ENCODE measurements at regions not wholly inside any gene's neighbourhood (a gene's known extent, or its start where the extent isn't known, plus 50 kb on each side); places are given as distances from the start of the nearest gene placed in this dataset.
"Not testable (repeated sequence)": the region's sequence is repeated elsewhere in the genome, so short reads cannot be mapped to it uniquely, and the experiment has no call there.

DNA sequence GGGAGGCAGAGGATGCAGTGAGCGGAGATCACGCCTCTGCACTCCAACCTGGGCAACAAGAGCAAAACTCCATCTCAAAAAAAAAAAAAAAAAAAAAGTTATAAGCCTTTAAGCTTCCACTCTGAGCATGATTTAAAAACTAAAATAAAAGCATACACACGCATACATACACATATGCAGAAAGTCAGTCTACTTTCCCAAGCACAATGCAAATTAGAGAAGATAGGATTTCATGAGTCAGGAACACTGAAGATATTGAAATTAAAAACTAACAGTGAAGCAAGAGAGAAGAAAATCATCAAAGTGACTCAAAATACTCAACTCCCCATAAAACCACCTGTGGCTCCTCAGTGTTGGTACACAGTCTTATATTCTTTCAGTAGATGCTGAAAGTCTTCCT lies 1009.5 kb upstream of the WWC1 start:
- no peaks in the 10 kb centered on the region for H3K36me3 ChIP-seq (ENCODE audit: control insufficient read depth, insufficient read depth, low read length)
- 100% methylated on average over 1 of the region's 3 CpGs for WGBS (ENCODE audit: insufficient coverage, low lambda C conversion rate)
- peaks cover 2% of the 10 kb centered on the region for H3K9me3 ChIP-seq (ENCODE audit: control insufficient read depth, low read depth, low read length)
- no peak for DNase-seq
- no peak overlapping the region for H3K4me3 ChIP-seq (ENCODE audit: low read length)
- H3K4me1 ChIP-seq (ENCODE audit: control insufficient read depth, insufficient read depth, low read length), result no peaks in the 10 kb centered on the region
- no peaks in the 10 kb centered on the region for H3K27me3 ChIP-seq (ENCODE audit: control insufficient read depth, insufficient read depth, low read length)
- H3K27ac ChIP-seq (ENCODE audit: low read length), result no peak overlapping the region

DNA sequence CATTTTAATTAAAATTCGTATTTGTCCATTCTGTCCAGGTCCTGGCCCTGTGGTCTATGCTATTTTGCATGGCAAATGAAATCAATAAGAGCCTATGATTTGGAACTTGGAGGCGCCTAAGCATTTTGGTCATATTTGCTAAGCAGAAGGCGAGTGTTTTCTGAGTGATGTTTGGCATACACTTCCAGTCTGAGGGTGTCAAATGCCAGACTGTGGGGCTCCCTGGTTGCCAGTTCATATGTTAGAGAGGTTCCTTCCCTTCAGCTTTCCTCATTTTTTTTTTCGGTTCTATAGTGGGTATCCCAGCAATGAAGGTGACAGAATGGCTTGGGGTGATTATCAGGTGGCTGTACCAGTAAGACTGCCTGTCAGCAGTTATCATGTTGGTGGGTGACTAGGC lies 1007.8 kb upstream of the WWC1 start:
- H3K4me3 ChIP-seq (ENCODE audit: low read length), result no peak overlapping the region
- no peak overlapping the region for H3K27ac ChIP-seq (ENCODE audit: low read length)
- H3K36me3 ChIP-seq (ENCODE audit: control insufficient read depth, insufficient read depth, low read length), result no peaks in the 10 kb centered on the region
- H3K27me3 ChIP-seq (ENCODE audit: control insufficient read depth, insufficient read depth, low read length), result no peaks in the 10 kb centered on the region
- WGBS (ENCODE audit: insufficient coverage, low lambda C conversion rate), result no CpG with 5 or more reads among the region's 4 CpGs
- no peak for DNase-seq
- H3K4me1 ChIP-seq (ENCODE audit: control insufficient read depth, insufficient read depth, low read length), result no peaks in the 10 kb centered on the region
- H3K9me3 ChIP-seq (ENCODE audit: control insufficient read depth, low read depth, low read length), result peaks cover 2% of the 10 kb centered on the region

DNA sequence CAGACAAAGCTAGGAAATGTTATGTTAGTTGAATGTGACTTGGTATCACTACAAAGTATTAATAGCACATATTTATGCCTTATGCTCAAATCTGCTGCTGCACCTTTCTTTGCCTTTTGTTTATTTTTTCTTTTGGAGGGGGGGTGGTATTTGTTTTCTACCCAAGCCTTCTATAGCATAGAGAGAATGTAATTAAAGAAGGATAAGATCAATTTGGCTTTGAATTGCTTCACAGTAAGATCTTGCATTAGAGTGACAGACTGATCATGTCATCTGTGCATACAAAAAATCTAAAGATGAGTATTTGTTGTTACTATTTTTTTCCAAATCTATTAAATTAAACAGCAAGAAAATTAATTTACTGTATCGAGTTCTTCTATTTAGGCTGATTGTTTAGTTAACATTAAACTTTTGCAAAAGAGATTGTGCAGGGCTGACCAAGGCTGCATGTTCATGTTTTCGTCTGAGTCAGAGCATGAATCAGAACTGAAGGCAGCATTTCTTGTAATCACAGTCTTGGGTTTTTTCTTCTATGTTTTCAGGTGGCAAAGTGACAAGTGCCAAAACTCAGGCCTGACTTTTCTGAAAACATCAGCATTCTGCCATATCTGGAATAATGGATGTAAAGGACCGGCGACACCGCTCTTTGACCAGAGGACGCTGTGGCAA lies 1007.1 kb upstream of the WWC1 start:
- Histone ChIP-seq H3K4me1 (ENCODE audit: control insufficient read depth, insufficient read depth, low read length) (no peaks in the 10 kb centered on the region), H3K27me3 (ENCODE audit: control insufficient read depth, insufficient read depth, low read length) (no peaks in the 10 kb centered on the region), H3K4me3 (ENCODE audit: low read length) (no peak overlapping the region), H3K27ac (ENCODE audit: low read length) (no peak overlapping the region), H3K36me3 (ENCODE audit: control insufficient read depth, insufficient read depth, low read length) (no peaks in the 10 kb centered on the region), H3K9me3 (ENCODE audit: control insufficient read depth, low read depth, low read length) (peaks cover under 1% of the 10 kb centered on the region)
- 100% methylated on average over 1 of the region's 6 CpGs for WGBS (ENCODE audit: insufficient coverage, low lambda C conversion rate)
- DNase-seq, result no peak

- Histone ChIP-seq H3K9me3 (ENCODE audit: control insufficient read depth, low read depth, low read length) (no peaks in the 10 kb centered on the region), H3K36me3 (ENCODE audit: control insufficient read depth, insufficient read depth, low read length) (no peaks in the 10 kb centered on the region), H3K4me1 (ENCODE audit: control insufficient read depth, insufficient read depth, low read length) (no peaks in the 10 kb centered on the region), H3K27me3 (ENCODE audit: control insufficient read depth, insufficient read depth, low read length) (no peaks in the 10 kb centered on the region), H3K4me3 (ENCODE audit: low read length) (no peak overlapping the region), H3K27ac (ENCODE audit: low read length) (no peak overlapping the region)
- no CpG with 5 or more reads among the region's 5 CpGs for WGBS (ENCODE audit: insufficient coverage, low lambda C conversion rate)
- DNase-seq, result no peak
Observed at GRCh38 chr5:167285591-167285990, 1005.9 kb upstream of the WWC1 start.

GRCh38 chr5:167286891-167287290 lies 1004.6 kb upstream of the WWC1 start:
- Histone ChIP-seq H3K4me3 (ENCODE audit: low read length) (no peak overlapping the region), H3K4me1 (ENCODE audit: control insufficient read depth, insufficient read depth, low read length) (no peaks in the 10 kb centered on the region), H3K9me3 (ENCODE audit: control insufficient read depth, low read depth, low read length) (no peaks in the 10 kb centered on the region), H3K36me3 (ENCODE audit: control insufficient read depth, insufficient read depth, low read length) (no peaks in the 10 kb centered on the region), H3K27me3 (ENCODE audit: control insufficient read depth, insufficient read depth, low read length) (no peaks in the 10 kb centered on the region), H3K27ac (ENCODE audit: low read length) (no peak overlapping the region)
- WGBS (ENCODE audit: insufficient coverage, low lambda C conversion rate), result no CpG with 5 or more reads among the region's 1 CpG
- no peak for DNase-seq

DNA sequence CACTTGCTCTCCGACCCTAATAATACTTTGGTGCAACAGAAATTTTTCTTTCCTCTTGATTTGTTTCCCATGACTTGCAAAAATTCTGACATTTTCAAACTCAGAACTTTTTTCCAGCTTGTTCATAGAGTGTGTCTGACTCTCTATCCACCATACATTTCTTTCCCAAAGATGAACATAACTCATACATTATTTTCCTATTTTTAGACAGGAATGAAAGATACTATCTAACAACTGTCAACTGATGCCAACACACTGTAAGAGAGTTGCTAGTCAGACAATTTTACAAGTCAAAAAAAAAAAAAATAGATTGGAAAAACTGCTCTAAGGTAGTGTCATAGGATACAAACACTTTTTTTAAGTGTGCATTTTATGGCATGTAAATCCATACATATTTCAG lies 1001.0 kb upstream of the WWC1 start:
- H3K27me3 ChIP-seq (ENCODE audit: control insufficient read depth, insufficient read depth, low read length), result no peaks in the 10 kb centered on the region
- no peaks in the 10 kb centered on the region for H3K4me1 ChIP-seq (ENCODE audit: control insufficient read depth, insufficient read depth, low read length)
- no peak overlapping the region for H3K27ac ChIP-seq (ENCODE audit: low read length)
- no peak for DNase-seq
- 67% methylated on average over 1 of the region's 1 CpG for WGBS (ENCODE audit: insufficient coverage, low lambda C conversion rate)
- no peaks in the 10 kb centered on the region for H3K9me3 ChIP-seq (ENCODE audit: control insufficient read depth, low read depth, low read length)
- H3K4me3 ChIP-seq (ENCODE audit: low read length), result no peak overlapping the region
- H3K36me3 ChIP-seq (ENCODE audit: control insufficient read depth, insufficient read depth, low read length), result no peaks in the 10 kb centered on the region

DNA sequence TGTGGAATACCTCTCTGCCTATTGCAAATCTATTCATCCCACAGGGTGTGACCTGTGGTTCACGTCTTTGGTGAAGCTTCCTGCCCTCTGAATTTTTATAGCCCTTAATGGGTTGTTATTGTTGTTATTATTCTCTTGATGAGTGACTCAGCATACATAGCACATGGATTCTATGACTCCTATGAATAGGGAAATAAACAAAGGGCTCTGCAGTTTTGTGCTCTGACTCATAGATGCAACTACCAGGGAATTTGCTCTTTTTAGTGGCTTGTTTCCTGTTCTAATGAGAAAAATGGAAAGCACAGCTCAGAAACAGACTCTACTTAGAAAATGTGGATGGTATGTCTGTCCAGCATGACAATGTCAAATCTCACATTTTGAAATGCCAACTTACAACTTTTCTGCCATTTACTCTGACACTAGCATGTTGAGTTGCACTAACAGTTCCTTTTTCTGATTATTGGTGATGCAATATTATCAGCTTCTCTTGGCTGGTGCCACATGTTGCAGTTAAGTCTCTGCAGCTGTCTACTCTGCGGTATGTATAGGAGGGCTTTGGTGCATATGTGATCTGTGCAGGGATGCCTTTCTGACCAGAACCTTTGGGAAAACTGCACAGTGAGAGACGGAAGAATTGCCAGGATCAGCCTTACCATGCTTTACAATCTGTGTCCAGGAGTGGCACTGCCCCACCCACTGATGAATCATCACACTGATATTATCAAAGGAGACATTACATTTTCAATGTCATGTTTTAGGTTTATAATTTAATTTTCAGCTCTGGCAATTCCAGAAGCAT lies 996.4 kb upstream of the WWC1 start:
- no peaks in the 10 kb centered on the region for H3K4me1 ChIP-seq (ENCODE audit: control insufficient read depth, insufficient read depth, low read length)
- peak; percentile 4 to 5 for DNase-seq
- 20% methylated on average over 1 of the region's 3 CpGs for WGBS (ENCODE audit: insufficient coverage, low lambda C conversion rate)

DNA sequence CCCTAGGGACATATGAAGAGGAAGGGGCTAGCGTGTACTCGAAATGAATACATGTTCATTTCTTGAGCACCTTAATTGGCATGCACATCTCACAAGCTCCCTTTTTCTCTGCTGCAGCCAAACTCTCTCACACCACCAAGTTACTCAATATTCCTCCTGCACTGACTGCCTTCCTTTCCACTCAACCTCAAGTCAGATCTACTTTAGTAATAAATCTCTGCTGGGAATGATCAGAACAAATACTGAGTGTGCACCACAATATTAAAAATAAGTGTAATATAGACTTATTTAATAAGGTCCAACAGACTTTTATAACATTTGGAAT lies 995.8 kb upstream of the WWC1 start:
- WGBS (ENCODE audit: insufficient coverage, low lambda C conversion rate), result no CpG with 5 or more reads among the region's 2 CpGs
- Histone ChIP-seq H3K27me3 (ENCODE audit: control insufficient read depth, insufficient read depth, low read length) (no peaks in the 10 kb centered on the region), H3K4me3 (ENCODE audit: low read length) (no peak overlapping the region), H3K36me3 (ENCODE audit: control insufficient read depth, insufficient read depth, low read length) (no peaks in the 10 kb centered on the region), H3K27ac (ENCODE audit: low read length) (no peak overlapping the region), H3K4me1 (ENCODE audit: control insufficient read depth, insufficient read depth, low read length) (no peaks in the 10 kb centered on the region), H3K9me3 (ENCODE audit: control insufficient read depth, low read depth, low read length) (no peaks in the 10 kb centered on the region)
- no peak for DNase-seq

More for the DNA sequence above, 996.4 kb upstream of the WWC1 start:
- no peaks in the 10 kb centered on the region for H3K27me3 ChIP-seq (ENCODE audit: control insufficient read depth, insufficient read depth, low read length)
- no peak overlapping the region for H3K27ac ChIP-seq (ENCODE audit: low read length)
- no peaks in the 10 kb centered on the region for H3K9me3 ChIP-seq (ENCODE audit: control insufficient read depth, low read depth, low read length)
- H3K4me3 ChIP-seq (ENCODE audit: low read length), result no peak overlapping the region
- no peaks in the 10 kb centered on the region for H3K36me3 ChIP-seq (ENCODE audit: control insufficient read depth, insufficient read depth, low read length)

- Histone ChIP-seq H3K27ac (ENCODE audit: low read length) (no peak overlapping the region), H3K4me1 (ENCODE audit: control insufficient read depth, insufficient read depth, low read length) (no peaks in the 10 kb centered on the region), H3K4me3 (ENCODE audit: low read length) (no peak overlapping the region), H3K27me3 (ENCODE audit: control insufficient read depth, insufficient read depth, low read length) (no peaks in the 10 kb centered on the region), H3K36me3 (ENCODE audit: control insufficient read depth, insufficient read depth, low read length) (no peaks in the 10 kb centered on the region), H3K9me3 (ENCODE audit: control insufficient read depth, low read depth, low read length) (no peaks in the 10 kb centered on the region)
- WGBS (ENCODE audit: insufficient coverage, low lambda C conversion rate), result 59% methylated on average over 3 of the region's 5 CpGs
- no peak for DNase-seq
Observed at GRCh38 chr5:167296066-167296465, 995.4 kb upstream of the WWC1 start.

- Histone ChIP-seq H3K9me3 (ENCODE audit: control insufficient read depth, low read depth, low read length) (no peaks in the 10 kb centered on the region), H3K4me1 (ENCODE audit: control insufficient read depth, insufficient read depth, low read length) (no peaks in the 10 kb centered on the region), H3K4me3 (ENCODE audit: low read length) (no peak overlapping the region), H3K27me3 (ENCODE audit: control insufficient read depth, insufficient read depth, low read length) (no peaks in the 10 kb centered on the region), H3K36me3 (ENCODE audit: control insufficient read depth, insufficient read depth, low read length) (no peaks in the 10 kb centered on the region), H3K27ac (ENCODE audit: low read length) (no peak overlapping the region)
- DNase-seq, result no peak
- no CpG with 5 or more reads among the region's 1 CpG for WGBS (ENCODE audit: insufficient coverage, low lambda C conversion rate)
Observed at GRCh38 chr5:167296661-167297060, 994.8 kb upstream of the WWC1 start.

DNA sequence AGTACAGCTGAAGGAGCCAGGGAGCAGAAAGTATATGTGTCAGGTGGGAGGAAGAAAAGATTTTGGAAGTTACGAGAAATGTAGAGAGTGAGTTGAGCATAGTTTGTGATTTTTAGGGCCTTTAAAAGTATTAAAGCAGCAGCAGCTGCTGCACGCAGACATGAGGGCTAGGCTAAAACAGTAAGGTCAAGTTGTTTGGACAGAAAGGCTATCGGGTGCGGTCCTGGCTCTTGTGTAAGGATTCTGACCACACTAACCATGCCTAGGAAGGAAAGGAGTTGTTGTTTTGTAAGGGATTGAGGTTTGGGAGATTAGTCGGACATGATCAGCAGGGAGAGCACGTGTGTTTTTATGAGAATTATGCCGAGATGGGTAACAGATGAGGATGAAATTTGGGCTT lies 991.6 kb upstream of the WWC1 start:
- not testable (repeated sequence) for H3K36me3 ChIP-seq (ENCODE audit: control insufficient read depth, insufficient read depth, low read length); H3K4me1 ChIP-seq (ENCODE audit: control insufficient read depth, insufficient read depth, low read length); H3K27me3 ChIP-seq (ENCODE audit: control insufficient read depth, insufficient read depth, low read length); H3K27ac ChIP-seq (ENCODE audit: low read length); H3K9me3 ChIP-seq (ENCODE audit: control insufficient read depth, low read depth, low read length); H3K4me3 ChIP-seq (ENCODE audit: low read length); DNase-seq
- no CpG with 5 or more reads among the region's 7 CpGs for WGBS (ENCODE audit: insufficient coverage, low lambda C conversion rate)
